ENCODE measurements at regions not wholly inside any gene's neighbourhood (a gene's known extent, or its start where the extent isn't known, plus 50 kb on each side); places are given as distances from the start of the nearest gene placed in this dataset.

- TF ChIP-seq CTCF (optimal IDR thresholded peaks at IDR 0.05 in 1 of 3, IDR thresholded peaks at IDR 0.05 in 1 of 3, conservative IDR thresholded peaks at IDR 0.05 in 1 of 3; ENCODE audit: extremely low read depth in 1 of 3, insufficient read depth in 2 of 3, low read length in 3 of 3): no peak
- no peak for TF ChIP-seq EZH2 (IDR thresholded peaks at IDR 0.05; ENCODE audit: low read length)
Observed at GRCh38 chr6:164520916-164521315, 788.5 kb downstream of the C6orf118 start.

Measured in keratinocyte (primary cell).